ENCODE measurements at regions not wholly inside any gene's neighbourhood (a gene's known extent, or its start where the extent isn't known, plus 50 kb on each side); places are given as distances from the start of the nearest gene placed in this dataset.

DNA sequence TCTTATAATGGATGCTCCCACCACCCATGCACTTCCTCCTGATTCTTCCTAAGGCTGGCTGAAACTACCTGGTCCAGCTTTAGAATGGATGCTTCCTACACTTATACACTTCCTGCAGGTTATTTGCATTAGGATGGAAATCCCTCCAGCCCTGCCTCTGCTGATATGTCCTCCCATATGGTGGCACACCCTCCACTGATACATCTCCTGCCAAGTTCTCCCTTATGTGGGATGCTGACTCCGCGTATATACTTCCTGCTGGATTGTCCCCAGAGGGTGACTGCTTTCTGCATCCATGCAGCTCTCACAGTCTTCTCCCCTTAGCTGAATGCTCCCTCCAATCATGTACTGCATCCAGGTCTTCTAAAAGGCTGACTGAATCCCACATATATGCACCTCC lies 254.6 kb upstream of the FAM47C start:
- ChIA-PET CTCF (no interaction called here), POLR2A (no interaction called here)
- TF ChIP-seq, protein P1, sequence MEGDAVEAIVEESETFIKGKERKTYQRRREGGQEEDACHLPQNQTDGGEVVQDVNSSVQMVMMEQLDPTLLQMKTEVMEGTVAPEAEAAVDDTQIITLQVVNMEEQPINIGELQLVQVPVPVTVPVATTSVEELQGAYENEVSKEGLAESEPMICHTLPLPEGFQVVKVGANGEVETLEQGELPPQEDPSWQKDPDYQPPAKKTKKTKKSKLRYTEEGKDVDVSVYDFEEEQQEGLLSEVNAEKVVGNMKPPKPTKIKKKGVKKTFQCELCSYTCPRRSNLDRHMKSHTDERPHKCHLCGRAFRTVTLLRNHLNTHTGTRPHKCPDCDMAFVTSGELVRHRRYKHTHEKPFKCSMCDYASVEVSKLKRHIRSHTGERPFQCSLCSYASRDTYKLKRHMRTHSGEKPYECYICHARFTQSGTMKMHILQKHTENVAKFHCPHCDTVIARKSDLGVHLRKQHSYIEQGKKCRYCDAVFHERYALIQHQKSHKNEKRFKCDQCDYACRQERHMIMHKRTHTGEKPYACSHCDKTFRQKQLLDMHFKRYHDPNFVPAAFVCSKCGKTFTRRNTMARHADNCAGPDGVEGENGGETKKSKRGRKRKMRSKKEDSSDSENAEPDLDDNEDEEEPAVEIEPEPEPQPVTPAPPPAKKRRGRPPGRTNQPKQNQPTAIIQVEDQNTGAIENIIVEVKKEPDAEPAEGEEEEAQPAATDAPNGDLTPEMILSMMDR (IDR thresholded peaks at IDR 0.05; ENCODE audit: control extremely low read depth, extremely low read depth, low read depth, missing control alignments) = no peak
- no peak for DNase-seq (ENCODE audit: extremely low spot score)

DNA sequence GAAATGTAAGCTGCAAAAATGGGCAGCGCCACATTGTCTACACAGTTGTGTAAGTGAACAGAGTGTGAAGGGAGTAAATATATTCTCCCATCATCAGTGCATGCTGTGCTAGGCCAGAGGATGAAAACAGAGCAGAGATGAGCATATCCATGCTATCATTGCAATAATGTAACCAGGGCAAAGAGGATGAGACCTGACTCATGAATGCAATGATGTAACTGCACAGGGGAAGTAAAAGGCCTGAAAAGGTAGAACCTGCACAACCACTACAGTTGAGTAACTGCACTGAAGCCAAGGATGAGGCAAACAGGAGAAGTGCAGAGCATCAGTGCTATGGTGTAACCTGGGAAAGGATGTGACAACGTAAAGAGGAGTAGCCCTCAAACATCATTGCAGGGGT lies 220.4 kb upstream of the FAM47C start:
- TF ChIP-seq, protein P1 (IDR thresholded peaks at IDR 0.05; ENCODE audit: control extremely low read depth, extremely low read depth, low read depth, missing control alignments) = no peak
- DNase-seq (ENCODE audit: extremely low spot score) = no peak
- CTCF ChIA-PET = no interaction called here
- POLR2A ChIA-PET = no interaction called here

DNA sequence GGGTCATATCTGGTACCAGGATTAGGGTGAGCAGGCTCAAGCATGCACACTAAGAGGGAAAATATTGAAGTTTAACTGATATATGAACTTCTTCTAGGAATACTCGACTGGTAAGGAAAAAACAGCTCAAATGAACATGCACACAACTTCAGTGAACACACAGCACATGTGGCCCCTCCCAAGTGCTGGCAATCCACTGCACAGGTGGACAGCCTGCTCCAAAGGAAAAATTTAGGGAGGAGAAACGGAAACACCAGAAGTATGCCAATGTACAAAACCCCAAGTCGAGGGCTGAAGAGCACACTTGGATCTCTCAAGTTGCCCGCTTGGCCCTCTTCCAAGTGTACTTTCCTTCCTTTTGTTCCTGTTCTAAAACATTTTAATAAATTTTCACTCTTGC lies 205.0 kb upstream of the FAM47C start:
- TF ChIP-seq, protein P1 (IDR thresholded peaks at IDR 0.05; ENCODE audit: control extremely low read depth, extremely low read depth, low read depth, missing control alignments) = no peak
- no peak for DNase-seq (ENCODE audit: extremely low spot score)
- CTCF ChIA-PET = no interaction called here
- POLR2A ChIA-PET = no interaction called here

DNA sequence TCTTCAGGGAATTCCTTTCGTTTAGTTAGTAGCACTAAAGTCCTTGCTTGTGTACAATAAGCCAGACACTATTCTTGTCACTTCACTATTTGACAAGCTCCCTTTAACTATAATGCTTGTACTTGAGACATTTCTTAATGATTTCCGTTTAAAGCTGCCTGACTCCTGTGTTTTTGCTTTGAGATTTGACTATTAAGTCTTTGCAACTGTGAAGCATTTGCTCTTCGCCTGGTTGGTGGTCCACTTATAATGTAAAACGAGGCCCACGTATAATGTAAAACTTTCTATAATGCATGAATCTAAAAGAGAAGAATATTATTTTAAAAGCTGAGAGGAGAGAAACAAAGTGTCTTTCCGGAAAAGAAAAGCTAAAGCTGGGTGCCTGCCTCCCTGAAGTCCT lies 204.1 kb upstream of the FAM47C start:
- POLR2A ChIA-PET = no interaction called here
- TF ChIP-seq, protein P1 (IDR thresholded peaks at IDR 0.05; ENCODE audit: control extremely low read depth, extremely low read depth, low read depth, missing control alignments) = no peak
- CTCF ChIA-PET = interaction anchor here (1.2 kb wide), 1 partner anchor 16 kb away, joined by 3 read pairs; no protein-coding TSS in a partner anchor
- no peak for DNase-seq (ENCODE audit: extremely low spot score)

DNA sequence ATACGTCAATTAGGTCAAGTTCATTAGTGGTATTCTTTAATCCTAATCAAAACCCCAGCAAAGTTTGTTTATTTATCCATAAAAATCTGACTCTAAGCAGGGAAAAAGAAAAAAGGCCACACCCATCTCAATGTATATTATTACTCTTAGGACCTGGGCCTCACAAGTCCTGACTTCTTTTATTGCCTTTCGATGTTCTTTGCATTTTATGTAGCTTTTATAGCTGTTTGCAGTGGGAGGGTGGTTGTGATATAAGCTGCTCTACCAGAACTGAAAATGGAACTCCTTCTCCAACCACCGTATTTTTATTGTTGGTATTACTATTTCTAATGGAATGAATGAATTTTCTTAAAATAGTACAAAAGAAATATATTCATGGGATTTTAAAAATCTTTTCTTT lies 163.3 kb upstream of the FAM47C start:
- CTCF ChIA-PET = no interaction called here
- DNase-seq (ENCODE audit: extremely low spot score) = no peak
- TF ChIP-seq, protein P1 (IDR thresholded peaks at IDR 0.05; ENCODE audit: control extremely low read depth, extremely low read depth, low read depth, missing control alignments) = no peak
- POLR2A ChIA-PET = no interaction called here

DNA sequence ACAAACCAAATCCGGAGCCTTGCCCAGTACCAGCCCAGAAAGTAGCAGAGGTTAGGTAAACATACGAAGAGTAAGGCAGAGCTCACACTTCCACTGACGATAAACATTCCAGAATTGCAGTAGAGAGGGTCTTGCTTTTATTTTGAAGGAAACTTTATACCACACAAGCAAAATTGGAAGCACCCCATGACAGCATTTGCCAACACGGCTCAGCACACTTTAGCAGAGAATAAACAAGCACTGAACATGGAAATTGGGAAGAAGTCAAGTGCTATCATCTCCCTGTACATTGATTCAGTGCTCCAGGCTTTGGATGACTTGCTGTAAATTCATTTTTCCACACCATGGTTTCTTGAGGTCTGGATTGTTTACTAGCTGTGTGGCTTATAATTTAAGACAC lies 160.7 kb upstream of the FAM47C start:
- TF ChIP-seq, protein P1 (IDR thresholded peaks at IDR 0.05; ENCODE audit: control extremely low read depth, extremely low read depth, low read depth, missing control alignments) = no peak
- ChIA-PET CTCF (no interaction called here), POLR2A (no interaction called here)
- DNase-seq (ENCODE audit: extremely low spot score) = no peak

DNA sequence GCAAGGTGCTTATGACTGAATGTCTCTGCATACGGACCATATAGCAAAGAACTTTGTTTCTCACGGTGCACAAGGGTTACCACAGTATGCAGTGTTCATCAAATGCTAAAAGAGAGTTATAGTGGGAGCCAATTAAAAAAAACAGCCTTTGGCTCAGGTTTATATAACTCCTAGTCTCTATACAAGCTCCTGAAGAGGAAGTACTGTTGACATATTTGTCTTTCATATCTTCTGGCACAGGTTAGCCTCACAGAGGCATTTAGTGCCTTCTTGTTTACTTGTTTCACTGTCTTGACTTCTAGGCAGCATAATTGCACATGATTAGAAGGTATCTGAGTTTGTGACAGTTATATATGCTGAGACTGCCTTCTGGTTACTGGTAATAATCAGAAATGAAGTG lies 158.8 kb upstream of the FAM47C start:
- DNase-seq (ENCODE audit: extremely low spot score) = no peak
- POLR2A ChIA-PET = no interaction called here
- CTCF ChIA-PET = no interaction called here
- TF ChIP-seq, protein P1 (IDR thresholded peaks at IDR 0.05; ENCODE audit: control extremely low read depth, extremely low read depth, low read depth, missing control alignments) = no peak

All from GM10248 (cell line).